Mucosa of descending colon (tissue), 3 donors: ENCODE measurements at regions not wholly inside any gene's neighbourhood (a gene's known extent, or its start where the extent isn't known, plus 50 kb on each side); places are given as distances from the start of the nearest gene placed in this dataset.

Experiments
- ATAC-seq: fragments of 200-7000 bp; cut with Tn5 transposase; one replicate; pipeline ENCODE4 v1.9.1; 2020; ENCODE audit warnings: mild to moderate bottlenecking, moderate library complexity
- DNase-seq, 3 donors: peaks; one replicate each; pipeline ENCODE4 v3.0.0-alpha.2; 2020
- H3K36me3 ChIP-seq: fragments of 200-600 bp; one replicate; pipeline ENCODE4 v1.8.0; 2021; ENCODE audit warnings: low read depth, mild to moderate bottlenecking
- H3K4me1 ChIP-seq: fragments of 200-600 bp; one replicate; pipeline ENCODE4 v1.8.0; 2021; ENCODE audit warnings: low read depth, mild to moderate bottlenecking
- H3K4me3 ChIP-seq: fragments of 200-600 bp; one replicate; pipeline ENCODE4 v1.8.0; 2021; ENCODE audit warnings: mild to moderate bottlenecking
- H3K9me3 ChIP-seq: fragments of 200-600 bp; one replicate; pipeline ENCODE4 v1.8.0; 2021; ENCODE audit warnings: mild to moderate bottlenecking
- intact Hi-C, 2 donors: fragments of 100-400 bp; cut with DNase I in 1 of 2; cut with micrococcal nuclease in 1 of 2; formaldehyde crosslinking; loops; one replicate each; pipeline versions ENCODE4 v1.11.0 to v1.11.1; 2022; cut with DNase I, micrococcal nuclease
- TF ChIP-seq, protein P1 (sequence below): fragments of 200-600 bp; IDR thresholded peaks from one replicate; pipeline ENCODE4 v1.8.0; 2022; ENCODE audit warnings: antibody characterized with exemption, mild to moderate bottlenecking
- donor health status: DM: no; HTN: no; CAD: no; lungs with moderate emphysema.
- donor health status: DM: no; HTN: no; CAD: no.
- donor health status: DM: no; HTN: yes; CAD: no.

DNA sequence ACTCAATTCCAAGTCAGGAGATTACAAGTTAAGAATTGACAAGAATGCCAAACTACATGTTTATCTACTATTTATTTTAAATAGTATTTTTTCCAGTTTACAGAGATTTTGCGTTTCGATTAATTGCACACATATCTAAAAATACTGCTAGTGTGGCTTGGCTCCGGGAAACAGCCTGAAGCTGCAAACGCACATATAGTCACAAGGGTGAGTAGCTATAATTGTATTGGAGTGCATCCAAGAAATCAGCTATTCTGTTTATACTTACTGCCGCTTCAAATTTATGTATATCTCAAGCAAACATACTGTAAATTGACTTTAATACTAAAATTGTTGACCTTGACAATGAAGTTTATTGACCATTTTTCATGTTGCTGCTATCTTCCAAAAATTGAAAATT is 77.0 kb upstream of the PLSCR5 start:
- H3K9me3 ChIP-seq, result no peaks in the 10 kb centered on the region
- TF ChIP-seq, protein P1, sequence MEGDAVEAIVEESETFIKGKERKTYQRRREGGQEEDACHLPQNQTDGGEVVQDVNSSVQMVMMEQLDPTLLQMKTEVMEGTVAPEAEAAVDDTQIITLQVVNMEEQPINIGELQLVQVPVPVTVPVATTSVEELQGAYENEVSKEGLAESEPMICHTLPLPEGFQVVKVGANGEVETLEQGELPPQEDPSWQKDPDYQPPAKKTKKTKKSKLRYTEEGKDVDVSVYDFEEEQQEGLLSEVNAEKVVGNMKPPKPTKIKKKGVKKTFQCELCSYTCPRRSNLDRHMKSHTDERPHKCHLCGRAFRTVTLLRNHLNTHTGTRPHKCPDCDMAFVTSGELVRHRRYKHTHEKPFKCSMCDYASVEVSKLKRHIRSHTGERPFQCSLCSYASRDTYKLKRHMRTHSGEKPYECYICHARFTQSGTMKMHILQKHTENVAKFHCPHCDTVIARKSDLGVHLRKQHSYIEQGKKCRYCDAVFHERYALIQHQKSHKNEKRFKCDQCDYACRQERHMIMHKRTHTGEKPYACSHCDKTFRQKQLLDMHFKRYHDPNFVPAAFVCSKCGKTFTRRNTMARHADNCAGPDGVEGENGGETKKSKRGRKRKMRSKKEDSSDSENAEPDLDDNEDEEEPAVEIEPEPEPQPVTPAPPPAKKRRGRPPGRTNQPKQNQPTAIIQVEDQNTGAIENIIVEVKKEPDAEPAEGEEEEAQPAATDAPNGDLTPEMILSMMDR, result no peak
- DNase-seq (no peak), ATAC-seq (no peak)
- H3K4me1 ChIP-seq, result no peaks in the 10 kb centered on the region
- intact Hi-C loops, result no loop called here
- no peaks in the 10 kb centered on the region for H3K36me3 ChIP-seq
- no peak overlapping the region for H3K4me3 ChIP-seq

GRCh38 chr3:146680617-146681016 is 75.5 kb upstream of the PLSCR5 start:
- intact Hi-C loops, result no loop called here
- Histone ChIP-seq H3K4me1 (no peaks in the 10 kb centered on the region), H3K4me3 (no peak overlapping the region), H3K36me3 (no peaks in the 10 kb centered on the region), H3K9me3 (no peaks in the 10 kb centered on the region)
- DNase-seq (no peak), ATAC-seq (no peak)
- TF ChIP-seq, protein P1, result no peak

GRCh38 chr3:146679995-146680394 is 74.8 kb upstream of the PLSCR5 start:
- no peak for DNase-seq
- Histone ChIP-seq H3K4me1 (no peaks in the 10 kb centered on the region), H3K36me3 (no peaks in the 10 kb centered on the region), H3K9me3 (no peaks in the 10 kb centered on the region), H3K4me3 (no peak overlapping the region)
- ATAC-seq, result no peak
- TF ChIP-seq, protein P1, result no peak
- intact Hi-C loops, result no loop called here

- Histone ChIP-seq H3K9me3 (no peaks in the 10 kb centered on the region), H3K36me3 (no peaks in the 10 kb centered on the region), H3K4me1 (no peaks in the 10 kb centered on the region), H3K4me3 (no peak overlapping the region)
- no peak for DNase-seq
- TF ChIP-seq, protein P1, result no peak
- ATAC-seq, result no peak
- intact Hi-C loops, result no loop called here
Observed at GRCh38 chr3:146679191-146679590, 74.0 kb upstream of the PLSCR5 start.

GRCh38 chr3:146672941-146673340 is 67.8 kb upstream of the PLSCR5 start:
- H3K36me3 ChIP-seq, result no peaks in the 10 kb centered on the region
- intact Hi-C loops, result no loop called here
- H3K4me1 ChIP-seq, result no peaks in the 10 kb centered on the region
- ATAC-seq (no peak), DNase-seq (no peak)
- H3K9me3 ChIP-seq, result no peaks in the 10 kb centered on the region
- no peak overlapping the region for H3K4me3 ChIP-seq
- TF ChIP-seq, protein P1, result no peak

GRCh38 chr3:146664403-146664802 is 59.3 kb upstream of the PLSCR5 start:
- intact Hi-C loops, result no loop called here
- Histone ChIP-seq H3K4me3 (no peak overlapping the region), H3K4me1 (no peaks in the 10 kb centered on the region), H3K36me3 (no peaks in the 10 kb centered on the region), H3K9me3 (no peaks in the 10 kb centered on the region)
- ATAC-seq, result no peak
- no peak for DNase-seq
- TF ChIP-seq, protein P1, result no peak
